ENCODE measurements at regions not wholly inside any gene's neighbourhood (a gene's known extent, or its start where the extent isn't known, plus 50 kb on each side); places are given as distances from the start of the nearest gene placed in this dataset.

- CTCF ChIA-PET = interaction anchor here (0.6 to 1.4 kb wide), 5 partner anchors 13 to 277 kb away, joined by 3 to 4 read pairs (median 3); no protein-coding TSS in a partner anchor
- no peak for DNase-seq (ENCODE audit: low read depth, low spot score)
- no peak for TF ChIP-seq CTCF (IDR thresholded peaks at IDR 0.05; ENCODE audit: insufficient read depth, low read length, missing control alignments)
- no peak overlapping the region for H3K4me3 ChIP-seq (ENCODE audit: low read depth, low read length)
- POLR2A ChIA-PET = no interaction called here
Observed at GRCh38 chr16:86739808-86740207, 161.5 kb downstream of the FOXL1 start.

GRCh38 chr16:86740298-86740697 is 161.9 kb downstream of the FOXL1 start:
- no peak overlapping the region for H3K4me3 ChIP-seq (ENCODE audit: low read depth, low read length)
- TF ChIP-seq CTCF (IDR thresholded peaks at IDR 0.05; ENCODE audit: insufficient read depth, low read length, missing control alignments) = no peak
- DNase-seq (ENCODE audit: low read depth, low spot score) = no peak
- CTCF ChIA-PET = interaction anchor here (0.6 to 1.4 kb wide), 4 partner anchors 13 to 176 kb away, joined by 3 to 4 read pairs (median 3); no protein-coding TSS in a partner anchor
- POLR2A ChIA-PET = no interaction called here

- TF ChIP-seq CTCF (IDR thresholded peaks at IDR 0.05; ENCODE audit: insufficient read depth, low read length, missing control alignments) = no peak
- POLR2A ChIA-PET = interaction anchor here (1.0 to 1.4 kb wide), 5 partner anchors 61 to 165 kb away, joined by 3 to 5 read pairs (median 3); no protein-coding TSS in a partner anchor
- no peak for DNase-seq (ENCODE audit: low read depth, low spot score)
- peak overlapping the region; percentile 55 for H3K4me3 ChIP-seq (ENCODE audit: low read depth, low read length)
- CTCF ChIA-PET = interaction anchor here (0.7 to 1.4 kb wide), 5 partner anchors 14 to 164 kb away, joined by 3 to 4 read pairs (median 3); no protein-coding TSS in a partner anchor
Observed at GRCh38 chr16:86740906-86741799, 162.8 kb downstream of the FOXL1 start.

GRCh38 chr16:86747761-86748160 is 169.4 kb downstream of the FOXL1 start:
- POLR2A ChIA-PET = no interaction called here
- no peak overlapping the region for H3K4me3 ChIP-seq (ENCODE audit: low read depth, low read length)
- TF ChIP-seq CTCF (IDR thresholded peaks at IDR 0.05; ENCODE audit: insufficient read depth, low read length, missing control alignments) = no peak
- CTCF ChIA-PET = interaction anchor here (1.6 to 1.8 kb wide), 3 partner anchors 9 to 16 kb away, joined by 3 to 6 read pairs (median 5); no protein-coding TSS in a partner anchor
- no peak for DNase-seq (ENCODE audit: low read depth, low spot score)

GRCh38 chr16:86748652-86749051 is 170.3 kb downstream of the FOXL1 start:
- POLR2A ChIA-PET = no interaction called here
- no peak overlapping the region for H3K4me3 ChIP-seq (ENCODE audit: low read depth, low read length)
- TF ChIP-seq CTCF (IDR thresholded peaks at IDR 0.05; ENCODE audit: insufficient read depth, low read length, missing control alignments) = no peak
- CTCF ChIA-PET = interaction anchor here (0.6 to 1.8 kb wide), 4 partner anchors 11 to 314 kb away, joined by 3 to 6 read pairs (median 4); no protein-coding TSS in a partner anchor
- no peak for DNase-seq (ENCODE audit: low read depth, low spot score)
